Endothelial cell of umbilical vein (primary cell): ENCODE measurements at regions not wholly inside any gene's neighbourhood (a gene's known extent, or its start where the extent isn't known, plus 50 kb on each side); places are given as distances from the start of the nearest gene placed in this dataset.

Experiments used
- CTCF ChIP-seq, 2 donors: IDR thresholded peaks; 1 replicate in 1 of 2; 2 replicates in 1 of 2; pipeline ENCODE4 v1.5.1; 2011; ENCODE audit warnings: low read length in 2 of 2, mild to moderate bottlenecking in 2 of 2, moderate library complexity in 2 of 2, control low read depth in 1 of 2, inconsistent platforms in 1 of 2, low read depth in 1 of 2; ENCODE audit not compliant: insufficient read depth in 1 of 2; ENCODE audit errors: extremely low read depth in 1 of 2
- EZH2 ChIP-seq: IDR thresholded peaks from 2 replicates; pipeline ENCODE4 v1.6.1; 2012; ENCODE audit warnings: borderline replicate concordance, low read depth, mild to moderate bottlenecking, moderate library complexity, low read length, inconsistent platforms; ENCODE audit not compliant: severe bottlenecking
- FOS ChIP-seq: IDR thresholded peaks from 2 replicates; pipeline ENCODE4 v1.6.1; 2011; ENCODE audit warnings: mild to moderate bottlenecking, low read length, moderate library complexity, borderline replicate concordance; ENCODE audit not compliant: insufficient read depth
- GATA2 ChIP-seq: IDR thresholded peaks from 2 replicates; pipeline ENCODE4 v1.7.0; 2011; ENCODE audit warnings: low read depth, mild to moderate bottlenecking, moderate library complexity, mixed read lengths, low read length; ENCODE audit not compliant: insufficient read length, insufficient read depth
- JUN ChIP-seq: IDR thresholded peaks from 2 replicates; pipeline ENCODE4 v1.6.1; 2011; ENCODE audit warnings: borderline replicate concordance, low read depth; ENCODE audit not compliant: insufficient read length, insufficient read depth
- MAX ChIP-seq: IDR thresholded peaks from 2 replicates; pipeline ENCODE4 v1.6.1; 2011; ENCODE audit not compliant: insufficient read depth, insufficient read length
- POLR2A ChIP-seq: IDR thresholded peaks from 2 replicates; pipeline ENCODE4 v1.6.1; 2012; ENCODE audit warnings: low read depth, mild to moderate bottlenecking, control low read depth, low read length
- POLR2AphosphoS5 ChIP-seq: IDR thresholded peaks from 2 replicates; pipeline ENCODE4 v1.6.1; 2012; ENCODE audit warnings: low read depth, mild to moderate bottlenecking, control low read depth, low read length, moderate library complexity; ENCODE audit not compliant: insufficient read depth

DNA sequence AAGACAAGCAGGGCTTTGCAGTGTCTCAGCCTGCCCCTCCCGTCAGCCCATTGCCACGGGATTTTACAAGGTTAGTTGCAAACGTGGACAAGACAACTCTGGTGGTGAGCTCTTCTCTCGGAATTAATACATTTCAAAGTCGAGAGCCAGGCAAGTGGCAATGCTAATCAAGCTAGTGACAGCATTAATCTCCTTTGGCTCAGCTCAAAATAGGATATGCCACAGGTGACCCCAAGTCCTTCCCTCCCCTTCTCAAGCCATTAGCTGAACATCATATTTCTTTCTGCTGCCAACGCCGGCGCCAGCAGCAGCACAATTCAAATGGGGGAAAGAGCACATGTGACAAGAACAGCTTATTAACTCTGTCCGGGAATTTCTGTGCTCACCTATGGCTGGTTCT is 190.1 kb downstream of the ATPSCKMT start:
- no peak for TF ChIP-seq CTCF (IDR thresholded peaks at IDR 0.05; ENCODE audit: extremely low read depth in 1 of 2, insufficient read depth in 1 of 2, low read depth in 1 of 2, low read length in 2 of 2)
- TF ChIP-seq EZH2 = no peak
- no peak for TF ChIP-seq POLR2AphosphoS5
- no peak for TF ChIP-seq FOS
- no peak for TF ChIP-seq POLR2A
- TF ChIP-seq MAX = no peak
- no peak for TF ChIP-seq GATA2
- TF ChIP-seq JUN = no peak
